Smooth muscle cell (in vitro differentiated cells): ENCODE measurements at regions not wholly inside any gene's neighbourhood (a gene's known extent, or its start where the extent isn't known, plus 50 kb on each side); places are given as distances from the start of the nearest gene placed in this dataset.

Experiments used
- DNase-seq: peaks from one replicate; lab custom pipeline; 2025; ENCODE audit not compliant: unreplicated experiment; lab: John Stamatoyannopoulos, UW
- H2AFZ ChIP-seq: fragments of 200-600 bp; sonication (generic); 2 replicates; pipeline ENCODE4 v1.6.0; 2016; ENCODE audit warnings: antibody characterized with exemption, low read depth, mild to moderate bottlenecking
- H3F3A ChIP-seq: fragments of 200-600 bp; sonication (generic); 2 replicates; pipeline ENCODE4 v1.6.0; 2017; ENCODE audit warnings: antibody characterized with exemption, low read depth
- H3K27ac ChIP-seq: fragments of 200-600 bp; sonication (generic); 2 replicates; pipeline ENCODE4 v1.5.1; 2016; ENCODE audit warnings: low read depth, mild to moderate bottlenecking
- H3K27me3 ChIP-seq: fragments of 200-600 bp; sonication (generic); 2 replicates; pipeline ENCODE4 v1.6.1; 2016; ENCODE audit warnings: low read depth, mild to moderate bottlenecking
- H3K36me3 ChIP-seq: fragments of 200-600 bp; sonication (generic); 2 replicates; pipeline ENCODE4 v1.5.1; 2016; ENCODE audit warnings: low read depth
- H3K4me1 ChIP-seq: fragments of 200-600 bp; sonication (generic); 2 replicates; pipeline ENCODE4 v1.5.1; 2016; ENCODE audit warnings: low read depth
- H3K4me2 ChIP-seq: fragments of 200-600 bp; sonication (generic); 2 replicates; pipeline ENCODE4 v1.6.0; 2016; ENCODE audit warnings: mild to moderate bottlenecking
- H3K4me3 ChIP-seq: fragments of 200-600 bp; sonication (generic); 2 replicates; pipeline ENCODE4 v1.5.1; 2016; ENCODE audit warnings: mild to moderate bottlenecking
- H3K79me2 ChIP-seq: fragments of 200-600 bp; sonication (generic); 2 replicates; pipeline ENCODE4 v1.6.0; 2016; ENCODE audit warnings: low read depth, mild to moderate bottlenecking
- H3K9ac ChIP-seq: fragments of 200-600 bp; sonication (generic); 2 replicates; pipeline ENCODE4 v1.6.0; 2016; ENCODE audit warnings: low read depth
- H3K9me3 ChIP-seq: fragments of 200-600 bp; sonication (generic); replicated peaks from 2 replicates; pipeline ENCODE4 v1.5.1; 2016; ENCODE audit warnings: low read depth
- H4K20me1 ChIP-seq: fragments of 200-600 bp; sonication (generic); 2 replicates; pipeline ENCODE4 v1.6.0; 2016; ENCODE audit warnings: low read depth
- CTCF ChIP-seq: fragments of 200-600 bp; sonication (generic); IDR thresholded peaks from 2 replicates; pipeline ENCODE4 v1.5.1; 2017; ENCODE audit warnings: borderline replicate concordance, mild to moderate bottlenecking, antibody characterized with exemption; ENCODE audit not compliant: insufficient read depth, poor library complexity, severe bottlenecking
- WGBS: methylation state at CpG from one replicate; pipeline ENCODE4 v1.1.7; 2016; ENCODE audit warnings: low lambda C conversion rate; 5-methylcytosine and 5-hydroxymethylcytosine counted together

GRCh38 chr14:42023452-42023851, 416.8 kb downstream of the LRFN5 start:
- no peak overlapping the region for H3K27ac ChIP-seq
- TF ChIP-seq CTCF: no peak

DNA sequence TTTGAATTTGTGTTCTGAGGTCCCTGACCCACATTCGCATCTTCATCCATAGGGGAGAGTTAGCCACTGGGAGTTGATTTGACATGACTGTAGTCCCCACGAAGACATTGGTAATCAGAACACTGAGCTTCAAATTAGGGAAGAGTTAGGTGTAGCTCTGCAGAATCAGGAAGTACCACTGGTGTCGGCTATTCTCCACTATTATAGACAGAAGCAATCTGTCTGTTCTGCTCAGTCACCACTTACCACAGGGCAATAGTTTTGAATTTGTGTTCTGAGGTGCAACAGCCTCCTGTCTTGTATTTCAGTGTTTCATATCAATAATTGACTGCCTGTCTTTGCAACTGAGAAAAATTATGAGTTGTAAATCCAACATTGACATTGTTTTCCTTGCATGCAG, 407.6 kb downstream of the LRFN5 start:
- Histone ChIP-seq H3F3A (no peaks in the 10 kb centered on the region), H3K79me2 (no peaks in the 10 kb centered on the region), H2AFZ (no peak overlapping the region), H3K9ac (no peak overlapping the region), H3K4me1 (no peaks in the 10 kb centered on the region), H3K36me3 (no peaks in the 10 kb centered on the region), H4K20me1 (no peaks in the 10 kb centered on the region), H3K27me3 (no peaks in the 10 kb centered on the region), H3K4me3 (no peak overlapping the region), H3K27ac (no peak overlapping the region), H3K4me2 (no peak overlapping the region), H3K9me3 (no peaks in the 10 kb centered on the region)
- no peak for DNase-seq
- no peak for TF ChIP-seq CTCF
- WGBS: 87% methylated on average over 3 of the region's 3 CpGs

More at GRCh38 chr14:42023452-42023851, 416.8 kb downstream of the LRFN5 start:
- H3K9ac ChIP-seq: no peak overlapping the region
- H3K4me2 ChIP-seq: no peak overlapping the region
- no peaks in the 10 kb centered on the region for H3K36me3 ChIP-seq
- DNase-seq: no peak
- WGBS: 75% methylated on average over 2 of the region's 2 CpGs
- no peaks in the 10 kb centered on the region for H4K20me1 ChIP-seq
- H3K79me2 ChIP-seq: no peaks in the 10 kb centered on the region
- H3K4me1 ChIP-seq: peaks cover 5% of the 10 kb centered on the region
- H2AFZ ChIP-seq: no peak overlapping the region
- H3K9me3 ChIP-seq: no peaks in the 10 kb centered on the region
- no peaks in the 10 kb centered on the region for H3K27me3 ChIP-seq
- H3K4me3 ChIP-seq: no peak overlapping the region
- no peaks in the 10 kb centered on the region for H3F3A ChIP-seq

DNA sequence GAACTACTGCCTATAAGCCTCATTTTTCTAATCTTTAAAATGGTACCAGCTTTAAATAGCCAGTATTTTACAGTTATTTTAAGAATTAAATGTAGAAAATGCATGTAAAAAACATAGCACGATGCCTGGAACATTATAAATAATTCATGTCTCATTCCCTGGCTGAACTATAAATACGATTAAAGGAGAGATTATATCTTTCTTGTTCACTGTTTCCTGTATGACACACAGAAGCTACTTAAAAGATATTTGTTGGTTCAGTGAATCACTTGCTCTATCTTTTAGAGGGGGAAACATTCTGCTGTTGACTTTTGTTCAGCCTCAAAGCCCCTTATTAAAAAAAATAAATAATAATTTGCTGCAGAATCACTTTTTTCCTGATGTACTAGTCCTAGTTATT, 406.9 kb downstream of the LRFN5 start:
- no peak overlapping the region for H3K4me3 ChIP-seq
- no peak for TF ChIP-seq CTCF
- no peaks in the 10 kb centered on the region for H4K20me1 ChIP-seq
- no peaks in the 10 kb centered on the region for H3F3A ChIP-seq
- H3K36me3 ChIP-seq: no peaks in the 10 kb centered on the region
- H3K4me1 ChIP-seq: no peaks in the 10 kb centered on the region
- DNase-seq: no peak
- no peaks in the 10 kb centered on the region for H3K27me3 ChIP-seq
- H2AFZ ChIP-seq: no peak overlapping the region
- H3K9me3 ChIP-seq: no peaks in the 10 kb centered on the region
- no peak overlapping the region for H3K9ac ChIP-seq
- H3K27ac ChIP-seq: no peak overlapping the region
- 56% methylated on average over 2 of the region's 2 CpGs for WGBS
- H3K79me2 ChIP-seq: no peaks in the 10 kb centered on the region
- no peak overlapping the region for H3K4me2 ChIP-seq

DNA sequence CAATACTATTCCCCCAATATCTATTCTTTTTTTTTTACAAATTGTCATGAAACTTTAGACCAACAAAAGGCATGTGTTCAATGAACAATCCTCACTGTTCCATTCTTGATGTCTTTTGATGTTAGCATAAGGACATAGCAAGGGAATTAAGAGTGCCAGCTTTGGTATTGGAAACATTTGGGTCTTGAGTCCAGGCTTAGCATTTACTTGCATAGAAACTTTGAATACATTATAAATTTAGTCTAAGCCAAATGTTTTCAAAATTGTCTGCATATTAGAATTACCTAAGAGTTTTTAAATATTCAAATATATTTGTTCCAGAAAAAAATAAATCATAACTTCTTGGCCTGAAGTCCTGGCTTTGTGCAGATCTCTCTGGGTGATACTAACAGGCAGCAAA, 406.5 kb downstream of the LRFN5 start:
- H3K4me3 ChIP-seq: no peak overlapping the region
- no peak for DNase-seq
- H3K4me2 ChIP-seq: no peak overlapping the region
- TF ChIP-seq CTCF: no peak
- no peaks in the 10 kb centered on the region for H3K79me2 ChIP-seq
- no peak overlapping the region for H2AFZ ChIP-seq
- H3K4me1 ChIP-seq: no peaks in the 10 kb centered on the region
- H3K36me3 ChIP-seq: no peaks in the 10 kb centered on the region
- no peaks in the 10 kb centered on the region for H4K20me1 ChIP-seq
- no peaks in the 10 kb centered on the region for H3K27me3 ChIP-seq
- H3K9me3 ChIP-seq: no peaks in the 10 kb centered on the region
- H3F3A ChIP-seq: no peaks in the 10 kb centered on the region
- no peak overlapping the region for H3K9ac ChIP-seq
- no peak overlapping the region for H3K27ac ChIP-seq
